ENCODE measurements at regions not wholly inside any gene's neighbourhood (a gene's known extent, or its start where the extent isn't known, plus 50 kb on each side); places are given as distances from the start of the nearest gene placed in this dataset.
A peak's percentile ranks its signal among the peaks of the same experiment; 100 is the strongest.

- DNase-seq, result no peak
These were observed 449.4 kb upstream of the POU3F3 start for GRCh38 chr2:104404526-104404925.

- DNase-seq, result peak in 12 of 56 donors; percentile 4 to 26 (median 16)
These were observed 448.3 kb upstream of the POU3F3 start for GRCh38 chr2:104405623-104406022.

GRCh38 chr2:104406261-104406726, 447.6 kb upstream of the POU3F3 start:
- peak in 43 of 56 donors; percentile 9 to 78 (median 38) for DNase-seq

GRCh38 chr2:104407641-104408040, 446.3 kb upstream of the POU3F3 start:
- no peak for DNase-seq

- peak in 3 of 56 donors; percentile 9 to 20 (median 12) for DNase-seq
These were observed 445.6 kb upstream of the POU3F3 start for GRCh38 chr2:104408266-104408665.

- no peak for DNase-seq
These were observed 443.8 kb upstream of the POU3F3 start for GRCh38 chr2:104410136-104410535.

GRCh38 chr2:104412384-104412783, 441.5 kb upstream of the POU3F3 start:
- peak in 27 of 56 donors; percentile 11 to 84 (median 36) for DNase-seq

- no peak for DNase-seq
These were observed 440.0 kb upstream of the POU3F3 start for GRCh38 chr2:104413890-104414289.

- DNase-seq, result no peak
These were observed 438.6 kb upstream of the POU3F3 start for GRCh38 chr2:104415284-104415683.

GRCh38 chr2:104416339-104417000, 437.4 kb upstream of the POU3F3 start:
- no peak for DNase-seq

GRCh38 chr2:104420420-104420819, 433.5 kb upstream of the POU3F3 start:
- DNase-seq, result no peak

- DNase-seq, result no peak
These were observed 433.0 kb upstream of the POU3F3 start for GRCh38 chr2:104420953-104421352.

- DNase-seq, result no peak
These were observed 427.9 kb upstream of the POU3F3 start for GRCh38 chr2:104425850-104426595.

- no peak for DNase-seq
These were observed 425.8 kb upstream of the POU3F3 start for GRCh38 chr2:104428155-104428554.

- DNase-seq, result no peak
These were observed 424.1 kb upstream of the POU3F3 start for GRCh38 chr2:104429639-104430358.

- peak in 47 of 56 donors; percentile 23 to 86 (median 63) for DNase-seq
These were observed 423.6 kb upstream of the POU3F3 start for GRCh38 chr2:104430359-104430740.

GRCh38 chr2:104430852-104431251, 423.1 kb upstream of the POU3F3 start:
- peak in 4 of 56 donors; percentile 29 to 74 (median 69) for DNase-seq

- DNase-seq, result no peak
These were observed 422.2 kb upstream of the POU3F3 start for GRCh38 chr2:104431701-104432121.

GRCh38 chr2:104432401-104432800, 421.5 kb upstream of the POU3F3 start:
- DNase-seq, result peak in 1 of 56 donors; percentile 45

GRCh38 chr2:104432991-104433390, 420.9 kb upstream of the POU3F3 start:
- DNase-seq, result peak in 1 of 56 donors; percentile 20

- no peak for DNase-seq
These were observed 420.3 kb upstream of the POU3F3 start for GRCh38 chr2:104433657-104434056.

- peak in 16 of 56 donors; percentile 7 to 50 (median 36) for DNase-seq
These were observed 419.6 kb upstream of the POU3F3 start for GRCh38 chr2:104434318-104434792.
